RPMI7951 (cell line): ENCODE measurements at regions not wholly inside any gene's neighbourhood (a gene's known extent, or its start where the extent isn't known, plus 50 kb on each side); places are given as distances from the start of the nearest gene placed in this dataset.

Source experiments
- DNase-seq: peaks from one replicate; pipeline ENCODE4 v3.0.0-alpha.2; 2012; ENCODE audit warnings: low read depth

DNA sequence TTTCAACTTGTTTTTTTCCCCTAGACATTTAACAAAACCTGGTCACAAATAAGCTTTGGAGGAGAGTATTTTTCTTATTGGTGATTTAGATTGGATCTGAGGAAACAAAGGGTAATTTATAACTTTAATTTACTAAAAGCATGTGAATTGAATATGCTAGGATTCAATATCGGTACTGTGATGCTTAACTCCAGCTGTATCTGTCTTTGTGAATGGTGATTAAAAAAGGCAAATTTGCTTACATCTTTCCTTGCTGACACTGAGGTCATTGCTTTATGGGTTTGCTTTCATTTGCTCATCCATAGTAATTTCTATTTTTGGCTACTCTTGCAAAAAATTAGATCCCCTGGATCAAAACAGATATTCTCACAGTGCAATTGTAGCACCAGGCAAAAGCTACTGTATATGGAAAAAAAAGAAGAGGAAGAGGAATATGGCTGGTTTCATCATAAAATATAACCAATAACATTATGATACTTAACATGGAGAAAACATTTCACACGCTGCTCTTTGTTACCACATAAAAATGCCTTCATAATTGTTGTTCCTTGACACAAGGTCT, 832.0 kb upstream of the ZEB2 start:
- DNase-seq: no peak

- DNase-seq: peak; percentile 56
These were observed 830.1 kb upstream of the ZEB2 start for GRCh38 chr2:145350011-145350410.

DNA sequence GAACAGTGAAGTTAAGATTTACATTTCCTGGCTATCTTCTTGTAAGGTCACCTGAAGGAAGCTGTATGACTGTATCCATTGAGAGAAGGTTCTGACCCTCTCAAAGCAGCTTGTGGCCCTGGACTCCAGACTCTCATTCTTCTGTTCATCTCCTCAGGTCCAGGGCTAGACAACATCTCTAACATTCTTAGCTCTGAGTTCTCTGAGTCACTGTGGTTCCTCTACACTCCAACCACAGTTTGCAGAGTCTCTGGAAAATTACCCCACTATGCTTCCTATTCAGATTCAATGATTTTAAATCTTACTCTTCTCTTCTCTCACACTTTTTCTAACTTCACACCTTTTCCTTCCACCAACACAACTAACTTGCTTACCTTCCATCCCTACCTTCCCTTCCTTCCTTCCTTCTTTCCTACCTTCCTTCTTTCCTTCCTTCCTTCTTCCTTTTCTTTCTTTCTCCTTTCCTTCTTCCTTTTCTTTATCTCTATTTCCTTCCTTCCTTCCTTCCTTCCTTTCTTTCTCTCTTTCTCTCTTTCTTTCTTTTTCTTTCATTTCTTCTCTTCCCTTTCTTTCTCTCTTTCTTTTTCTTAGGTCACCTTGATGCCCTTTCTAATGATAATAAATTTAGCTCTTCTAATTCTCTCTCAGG, 824.3 kb upstream of the ZEB2 start:
- peak; percentile 15 for DNase-seq

- no peak for DNase-seq
These were observed 823.4 kb upstream of the ZEB2 start for GRCh38 chr2:145343287-145343686.

DNA sequence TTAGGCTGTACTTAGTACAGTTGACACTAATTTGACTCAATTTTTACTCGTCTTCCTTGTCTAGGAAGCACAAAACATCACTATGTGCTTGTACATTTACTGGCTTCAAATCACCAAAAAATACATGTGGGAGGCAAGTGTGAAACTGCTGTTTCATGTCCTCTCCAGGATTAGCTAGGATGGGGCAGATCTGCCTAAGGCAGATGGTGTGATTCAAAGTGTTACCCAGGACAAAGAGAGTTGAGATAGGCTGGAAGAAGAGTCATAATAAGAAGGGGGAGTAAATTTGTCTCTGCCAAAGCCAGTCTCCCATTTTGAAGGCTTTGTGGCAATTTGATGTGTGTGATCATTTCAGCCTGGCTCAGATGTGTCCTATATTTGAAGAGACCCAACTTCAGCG, 821.6 kb upstream of the ZEB2 start:
- DNase-seq: no peak

DNA sequence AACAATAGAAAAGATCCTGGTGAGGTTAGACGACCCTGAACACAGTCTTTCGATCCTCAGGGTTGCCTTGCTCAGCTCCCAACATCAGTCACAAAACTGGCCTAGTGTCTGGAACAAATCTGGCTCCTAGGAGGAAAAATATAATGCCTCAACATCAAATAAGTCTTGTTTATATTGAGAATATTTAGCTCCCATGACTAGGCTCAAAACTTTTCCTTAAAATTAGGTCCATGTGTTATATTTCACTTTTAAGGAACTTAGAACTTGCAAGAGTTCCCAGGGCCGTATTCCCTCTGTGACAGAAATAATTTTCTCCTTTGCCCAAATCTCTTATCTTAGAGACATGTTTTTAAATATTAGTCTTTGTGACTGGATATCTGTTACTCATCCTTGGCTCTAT, 819.7 kb upstream of the ZEB2 start:
- DNase-seq: no peak

DNA sequence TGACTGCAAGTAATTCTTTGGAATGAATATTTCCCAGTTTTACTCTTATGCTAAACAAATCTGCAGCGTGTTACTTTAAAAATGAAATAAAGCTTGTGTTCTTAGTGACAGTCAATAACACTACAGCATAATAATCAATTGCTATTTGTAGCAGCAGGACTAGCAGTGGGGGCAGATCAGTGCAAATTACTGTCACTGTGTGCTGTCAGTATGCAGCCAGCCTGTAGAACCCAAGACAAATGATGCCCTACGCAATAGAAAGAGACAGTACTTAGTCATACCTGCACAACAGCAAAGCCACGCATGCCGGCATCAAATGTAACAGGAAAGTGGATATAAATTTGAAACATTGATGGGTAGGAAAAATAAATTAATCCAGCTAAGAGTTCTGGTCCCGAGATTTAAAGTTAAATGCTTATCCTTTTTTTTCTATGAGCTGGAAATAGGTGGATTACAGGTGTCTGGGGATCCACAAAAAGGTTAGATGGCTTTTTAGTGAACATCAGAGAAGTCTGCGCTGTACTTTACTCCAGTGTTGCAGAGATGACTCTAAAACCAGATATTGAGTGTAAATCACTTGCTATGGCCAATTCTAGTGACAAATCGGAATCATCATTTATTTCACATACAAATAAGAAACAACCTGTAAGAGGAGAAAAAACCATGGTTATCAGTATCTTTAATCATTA, 812.4 kb upstream of the ZEB2 start:
- DNase-seq: no peak

GRCh38 chr2:145329971-145330370, 810.1 kb upstream of the ZEB2 start:
- DNase-seq: no peak

GRCh38 chr2:145325485-145325884, 805.6 kb upstream of the ZEB2 start:
- DNase-seq: no peak

DNA sequence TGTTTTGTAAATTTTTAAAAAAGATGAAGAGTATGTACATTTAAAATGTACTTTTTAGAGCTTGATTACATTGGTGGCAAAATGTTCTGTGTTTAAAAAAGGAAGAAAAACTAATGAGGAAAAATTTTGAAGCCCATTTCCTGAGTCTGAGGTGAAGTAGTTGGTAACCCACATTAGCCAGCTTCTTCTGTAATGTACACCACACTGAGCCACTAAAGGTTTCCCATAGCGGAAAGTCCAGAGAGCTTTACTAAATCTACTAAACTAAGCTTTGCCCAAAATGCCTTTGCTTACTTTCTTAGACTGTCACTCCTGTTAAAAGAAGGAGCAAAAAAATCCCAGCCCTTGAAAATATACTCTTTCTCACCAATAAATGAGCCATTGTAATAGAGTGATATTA, 804.8 kb upstream of the ZEB2 start:
- DNase-seq: no peak

DNA sequence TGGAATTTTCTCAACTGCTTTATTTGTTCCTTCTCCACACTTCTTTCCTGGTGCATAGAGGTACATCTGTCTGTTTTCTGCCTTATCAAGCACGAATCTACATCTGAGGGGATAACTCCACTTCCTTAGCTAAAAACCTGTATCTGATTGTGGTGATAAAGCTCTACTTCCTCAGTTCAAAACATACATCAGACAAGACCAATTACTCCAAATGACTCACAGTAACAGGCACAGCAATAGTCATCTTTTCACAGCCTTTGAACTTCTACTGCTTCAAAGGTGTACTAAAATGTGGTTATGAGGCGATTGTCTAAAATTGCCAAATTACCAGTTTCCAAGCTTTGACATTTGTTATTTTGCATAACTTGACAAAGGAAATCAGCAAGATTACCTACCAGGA, 803.6 kb upstream of the ZEB2 start:
- peak; percentile 68 for DNase-seq

DNA sequence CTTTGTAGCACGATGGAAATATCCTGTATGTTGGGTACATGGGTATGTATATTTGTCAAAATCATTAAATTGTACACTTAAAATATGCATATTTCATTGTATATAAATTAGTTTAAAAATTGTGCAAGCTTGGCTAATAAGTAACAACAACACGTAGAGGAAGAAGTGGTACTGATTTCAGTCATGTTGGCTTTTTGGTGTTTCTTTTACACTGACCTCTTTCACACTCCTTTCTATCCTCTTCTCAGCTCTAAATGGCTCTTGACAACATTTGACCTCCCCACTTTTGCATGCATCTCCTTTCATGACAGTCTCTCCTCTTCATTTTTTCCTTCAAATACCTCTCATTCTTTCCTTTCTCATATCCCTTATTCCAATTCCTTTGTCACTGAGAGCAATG, 801.4 kb upstream of the ZEB2 start:
- no peak for DNase-seq

- no peak for DNase-seq
These were observed 796.6 kb upstream of the ZEB2 start for GRCh38 chr2:145316496-145316895.

DNA sequence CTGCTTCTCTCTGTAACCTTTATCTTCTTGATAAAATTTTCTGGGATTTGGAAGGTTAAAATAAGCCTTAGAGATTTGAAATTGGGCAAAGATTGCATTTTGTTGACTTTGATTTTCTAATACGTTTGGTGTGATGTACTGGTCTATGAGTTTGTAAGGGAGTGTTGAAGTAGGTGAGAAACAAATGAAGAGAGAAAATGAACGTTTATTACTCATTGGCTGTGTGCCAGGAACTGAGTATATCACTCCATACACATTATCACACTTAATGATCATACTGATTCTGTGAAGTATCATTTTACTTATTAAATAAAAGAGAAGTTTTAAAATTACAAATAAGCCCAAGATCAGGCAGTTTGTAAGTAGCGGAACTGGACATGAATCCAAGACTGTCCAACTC, 795.1 kb upstream of the ZEB2 start:
- no peak for DNase-seq

DNA sequence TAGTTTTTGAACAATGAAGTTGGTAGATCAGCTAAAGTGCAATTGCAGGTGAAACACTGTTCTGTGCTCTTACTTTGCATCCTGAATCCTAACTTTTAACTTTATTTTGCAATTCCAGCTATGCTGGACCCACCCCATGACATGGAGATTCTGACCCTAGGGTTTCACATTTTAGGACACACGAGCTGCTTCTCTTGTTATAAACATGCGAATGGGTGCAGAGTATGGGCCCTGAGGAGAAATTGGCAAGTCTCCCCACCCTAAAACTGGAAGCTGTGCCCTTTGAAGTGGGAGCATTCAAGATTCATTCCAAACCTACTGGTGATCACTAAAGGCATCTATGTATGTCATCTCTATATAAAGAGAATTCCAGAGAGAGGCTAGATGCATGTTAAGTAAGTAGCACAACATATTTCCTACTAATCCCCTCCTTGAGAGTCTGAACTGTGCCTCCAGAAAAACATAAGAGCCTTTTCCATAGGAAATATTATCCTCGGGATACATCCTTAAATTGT, 794.3 kb upstream of the ZEB2 start:
- DNase-seq: no peak

GRCh38 chr2:145305889-145306288, 786.0 kb upstream of the ZEB2 start:
- DNase-seq: no peak

DNA sequence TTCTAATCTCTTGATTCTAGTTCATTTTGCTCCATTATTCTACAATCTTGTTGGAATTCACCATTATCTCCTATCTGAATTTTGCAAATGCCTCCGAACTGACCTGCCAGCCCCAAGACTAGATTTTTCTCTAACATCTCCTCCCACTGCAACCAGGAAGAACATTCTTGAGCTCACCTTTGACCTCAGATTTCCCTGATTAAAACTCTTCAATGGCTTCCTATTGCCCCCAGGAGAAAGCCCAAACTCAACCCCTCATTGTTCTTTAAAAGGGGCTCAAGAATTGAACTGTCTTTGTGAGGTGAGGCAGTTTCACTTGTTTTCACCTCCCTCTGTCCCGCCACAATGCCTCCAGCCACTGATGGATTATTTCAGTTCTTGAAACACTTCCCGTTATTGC, 784.6 kb upstream of the ZEB2 start:
- no peak for DNase-seq

DNA sequence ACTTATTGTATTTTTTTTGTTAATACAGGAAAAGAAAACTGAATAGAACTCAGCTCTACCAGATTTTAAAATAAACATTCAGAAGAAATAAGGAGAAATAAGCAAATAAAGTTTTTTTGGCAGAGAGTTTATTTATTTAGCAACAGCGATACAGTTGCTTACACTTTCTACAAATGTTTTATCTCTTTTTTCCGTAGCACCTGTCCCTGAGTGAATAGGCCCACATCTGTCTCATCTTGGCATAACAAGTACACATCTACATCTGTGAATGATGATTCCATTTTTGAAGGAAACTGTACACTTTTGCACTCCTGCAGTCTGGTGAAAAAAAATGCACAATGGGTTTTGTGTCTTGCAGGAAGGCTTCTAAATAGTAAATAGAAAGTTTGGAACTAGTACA, 783.6 kb upstream of the ZEB2 start:
- DNase-seq: no peak

DNA sequence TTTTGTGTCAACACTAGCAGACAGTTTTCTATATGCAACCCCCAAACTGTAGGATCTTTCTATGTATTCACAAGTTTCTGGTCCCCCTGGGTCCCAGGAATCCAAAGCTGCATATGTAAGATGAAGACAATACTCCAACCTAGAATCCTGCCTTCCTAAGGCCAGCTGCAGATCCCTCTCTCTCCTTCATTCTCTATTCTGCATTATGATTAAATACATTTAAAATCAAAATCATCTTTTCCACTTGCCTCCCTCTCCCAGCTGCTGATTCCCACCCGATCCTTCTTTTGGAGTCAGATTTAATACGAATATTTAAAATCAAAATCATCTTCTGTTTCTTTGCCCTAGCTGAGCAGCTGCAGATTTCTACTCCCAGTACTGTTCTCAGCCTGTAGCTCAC, 783.0 kb upstream of the ZEB2 start:
- DNase-seq: no peak

GRCh38 chr2:145302451-145302850, 782.5 kb upstream of the ZEB2 start:
- no peak for DNase-seq

GRCh38 chr2:145299368-145299767, 779.4 kb upstream of the ZEB2 start:
- DNase-seq: no peak

- no peak for DNase-seq
These were observed 772.2 kb upstream of the ZEB2 start for GRCh38 chr2:145292166-145292565.

- DNase-seq: no peak
These were observed 771.1 kb upstream of the ZEB2 start for GRCh38 chr2:145290986-145291385.
